GM12873 (cell line): ENCODE measurements at regions not wholly inside any gene's neighbourhood (a gene's known extent, or its start where the extent isn't known, plus 50 kb on each side); places are given as distances from the start of the nearest gene placed in this dataset.

ENCODE experiments used
- TF ChIP-seq, protein P1 (sequence below): IDR thresholded peaks from 2 replicates; pipeline ENCODE4 v1.5.1; 2012; ENCODE audit warnings: low read depth, mild to moderate bottlenecking, moderate library complexity, low read length, control low read depth; ENCODE audit not compliant: insufficient read depth; ENCODE audit errors: missing control alignments

- TF ChIP-seq, protein P1, sequence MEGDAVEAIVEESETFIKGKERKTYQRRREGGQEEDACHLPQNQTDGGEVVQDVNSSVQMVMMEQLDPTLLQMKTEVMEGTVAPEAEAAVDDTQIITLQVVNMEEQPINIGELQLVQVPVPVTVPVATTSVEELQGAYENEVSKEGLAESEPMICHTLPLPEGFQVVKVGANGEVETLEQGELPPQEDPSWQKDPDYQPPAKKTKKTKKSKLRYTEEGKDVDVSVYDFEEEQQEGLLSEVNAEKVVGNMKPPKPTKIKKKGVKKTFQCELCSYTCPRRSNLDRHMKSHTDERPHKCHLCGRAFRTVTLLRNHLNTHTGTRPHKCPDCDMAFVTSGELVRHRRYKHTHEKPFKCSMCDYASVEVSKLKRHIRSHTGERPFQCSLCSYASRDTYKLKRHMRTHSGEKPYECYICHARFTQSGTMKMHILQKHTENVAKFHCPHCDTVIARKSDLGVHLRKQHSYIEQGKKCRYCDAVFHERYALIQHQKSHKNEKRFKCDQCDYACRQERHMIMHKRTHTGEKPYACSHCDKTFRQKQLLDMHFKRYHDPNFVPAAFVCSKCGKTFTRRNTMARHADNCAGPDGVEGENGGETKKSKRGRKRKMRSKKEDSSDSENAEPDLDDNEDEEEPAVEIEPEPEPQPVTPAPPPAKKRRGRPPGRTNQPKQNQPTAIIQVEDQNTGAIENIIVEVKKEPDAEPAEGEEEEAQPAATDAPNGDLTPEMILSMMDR = no peak
These were observed 725.3 kb downstream of the TUSC7 start for GRCh38 chr3:117434661-117435412.

GRCh38 chr3:117435506-117435905 lies 725.9 kb downstream of the TUSC7 start:
- TF ChIP-seq, protein P1 = no peak

- TF ChIP-seq, protein P1 = no peak
These were observed 730.2 kb downstream of the TUSC7 start for GRCh38 chr3:117439812-117440211.

GRCh38 chr3:117441851-117442250 lies 732.3 kb downstream of the TUSC7 start:
- TF ChIP-seq, protein P1 = no peak

GRCh38 chr3:117442566-117442965 lies 733.0 kb downstream of the TUSC7 start:
- TF ChIP-seq, protein P1 = no peak

DNA sequence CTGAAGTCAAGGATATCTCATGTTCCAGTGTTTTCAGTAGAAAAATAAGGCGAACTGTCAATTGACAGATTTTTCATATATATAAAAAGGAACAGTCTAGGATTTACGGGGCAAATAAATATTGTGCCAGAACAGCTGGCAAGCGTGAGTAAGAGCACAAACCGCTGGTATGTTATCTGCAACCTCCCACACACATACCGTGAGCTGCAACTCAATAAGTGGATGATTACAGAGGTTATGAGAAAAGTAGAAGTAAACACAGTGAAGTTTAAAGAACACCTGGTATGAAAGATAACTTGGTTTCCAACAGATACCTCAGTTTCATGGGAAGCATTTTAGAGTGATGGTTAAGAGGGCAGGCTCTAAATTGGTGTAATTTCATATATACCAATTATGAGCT lies 733.4 kb downstream of the TUSC7 start:
- TF ChIP-seq, protein P1 = no peak

DNA sequence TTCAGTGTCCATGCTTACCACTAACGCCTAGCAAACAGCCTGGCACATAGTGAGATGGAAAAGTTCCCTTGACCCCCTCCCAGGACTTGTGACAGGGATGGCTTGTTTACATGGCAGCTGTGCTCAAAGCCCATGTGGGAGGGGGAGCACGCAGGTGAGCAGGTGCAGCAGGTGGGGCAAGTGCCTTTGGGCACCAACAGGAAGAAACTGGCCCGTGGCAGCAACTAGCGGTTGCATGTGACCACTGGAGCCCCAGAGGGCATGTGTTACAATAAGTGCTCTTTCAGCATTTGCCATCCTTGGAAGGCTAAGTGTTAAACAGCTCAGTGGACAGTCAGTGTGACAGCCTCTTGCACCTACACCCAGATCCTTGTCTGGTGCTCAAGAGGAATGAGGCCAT lies 734.6 kb downstream of the TUSC7 start:
- TF ChIP-seq, protein P1 = no peak
